Panc1 (cell line): ENCODE measurements at regions not wholly inside any gene's neighbourhood (a gene's known extent, or its start where the extent isn't known, plus 50 kb on each side); places are given as distances from the start of the nearest gene placed in this dataset.

ENCODE experiments used
- TCF7L2 ChIP-seq: IDR thresholded peaks from 2 replicates; pipeline ENCODE4 v1.6.1; 2011; ENCODE audit warnings: mild to moderate bottlenecking, low read depth, low read length, inconsistent platforms
- TF ChIP-seq, protein P1 (sequence below): fragments of 450-650 bp; IDR thresholded peaks from 2 replicates; pipeline ENCODE4 v1.5.1; 2017; ENCODE audit warnings: mild to moderate bottlenecking
- TF ChIP-seq, protein P2 (sequence below), 2 experiments: IDR thresholded peaks; 2 replicates each; pipeline ENCODE4 v1.6.1; 2011 to 2012; ENCODE audit warnings: low read depth in 2 of 2, control low read depth in 1 of 2, low read length in 1 of 2, mild to moderate bottlenecking in 1 of 2, moderate library complexity in 1 of 2; ENCODE audit not compliant: insufficient read depth in 1 of 2

DNA sequence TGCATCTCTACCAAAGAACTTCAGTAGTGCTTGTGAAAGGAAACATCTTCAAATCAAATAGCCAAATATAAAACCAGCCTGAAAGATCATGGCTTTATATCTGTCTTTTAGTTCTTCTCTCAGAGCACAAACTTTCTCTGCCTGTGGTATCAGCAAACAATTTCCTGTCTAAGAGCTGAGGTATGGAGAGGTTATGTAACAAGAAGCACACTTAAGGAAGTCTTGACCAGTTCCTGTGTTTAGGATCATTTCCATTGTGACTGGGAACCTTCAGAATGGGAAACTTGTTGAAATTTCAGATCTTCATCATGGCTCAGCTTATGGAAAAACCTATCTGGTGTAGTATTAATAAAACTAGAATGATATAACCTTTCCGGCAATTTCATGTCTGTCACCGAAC, 148.8 kb downstream of the MBL2 start:
- TF ChIP-seq, protein P1, sequence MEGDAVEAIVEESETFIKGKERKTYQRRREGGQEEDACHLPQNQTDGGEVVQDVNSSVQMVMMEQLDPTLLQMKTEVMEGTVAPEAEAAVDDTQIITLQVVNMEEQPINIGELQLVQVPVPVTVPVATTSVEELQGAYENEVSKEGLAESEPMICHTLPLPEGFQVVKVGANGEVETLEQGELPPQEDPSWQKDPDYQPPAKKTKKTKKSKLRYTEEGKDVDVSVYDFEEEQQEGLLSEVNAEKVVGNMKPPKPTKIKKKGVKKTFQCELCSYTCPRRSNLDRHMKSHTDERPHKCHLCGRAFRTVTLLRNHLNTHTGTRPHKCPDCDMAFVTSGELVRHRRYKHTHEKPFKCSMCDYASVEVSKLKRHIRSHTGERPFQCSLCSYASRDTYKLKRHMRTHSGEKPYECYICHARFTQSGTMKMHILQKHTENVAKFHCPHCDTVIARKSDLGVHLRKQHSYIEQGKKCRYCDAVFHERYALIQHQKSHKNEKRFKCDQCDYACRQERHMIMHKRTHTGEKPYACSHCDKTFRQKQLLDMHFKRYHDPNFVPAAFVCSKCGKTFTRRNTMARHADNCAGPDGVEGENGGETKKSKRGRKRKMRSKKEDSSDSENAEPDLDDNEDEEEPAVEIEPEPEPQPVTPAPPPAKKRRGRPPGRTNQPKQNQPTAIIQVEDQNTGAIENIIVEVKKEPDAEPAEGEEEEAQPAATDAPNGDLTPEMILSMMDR: no peak
- TF ChIP-seq, protein P2, sequence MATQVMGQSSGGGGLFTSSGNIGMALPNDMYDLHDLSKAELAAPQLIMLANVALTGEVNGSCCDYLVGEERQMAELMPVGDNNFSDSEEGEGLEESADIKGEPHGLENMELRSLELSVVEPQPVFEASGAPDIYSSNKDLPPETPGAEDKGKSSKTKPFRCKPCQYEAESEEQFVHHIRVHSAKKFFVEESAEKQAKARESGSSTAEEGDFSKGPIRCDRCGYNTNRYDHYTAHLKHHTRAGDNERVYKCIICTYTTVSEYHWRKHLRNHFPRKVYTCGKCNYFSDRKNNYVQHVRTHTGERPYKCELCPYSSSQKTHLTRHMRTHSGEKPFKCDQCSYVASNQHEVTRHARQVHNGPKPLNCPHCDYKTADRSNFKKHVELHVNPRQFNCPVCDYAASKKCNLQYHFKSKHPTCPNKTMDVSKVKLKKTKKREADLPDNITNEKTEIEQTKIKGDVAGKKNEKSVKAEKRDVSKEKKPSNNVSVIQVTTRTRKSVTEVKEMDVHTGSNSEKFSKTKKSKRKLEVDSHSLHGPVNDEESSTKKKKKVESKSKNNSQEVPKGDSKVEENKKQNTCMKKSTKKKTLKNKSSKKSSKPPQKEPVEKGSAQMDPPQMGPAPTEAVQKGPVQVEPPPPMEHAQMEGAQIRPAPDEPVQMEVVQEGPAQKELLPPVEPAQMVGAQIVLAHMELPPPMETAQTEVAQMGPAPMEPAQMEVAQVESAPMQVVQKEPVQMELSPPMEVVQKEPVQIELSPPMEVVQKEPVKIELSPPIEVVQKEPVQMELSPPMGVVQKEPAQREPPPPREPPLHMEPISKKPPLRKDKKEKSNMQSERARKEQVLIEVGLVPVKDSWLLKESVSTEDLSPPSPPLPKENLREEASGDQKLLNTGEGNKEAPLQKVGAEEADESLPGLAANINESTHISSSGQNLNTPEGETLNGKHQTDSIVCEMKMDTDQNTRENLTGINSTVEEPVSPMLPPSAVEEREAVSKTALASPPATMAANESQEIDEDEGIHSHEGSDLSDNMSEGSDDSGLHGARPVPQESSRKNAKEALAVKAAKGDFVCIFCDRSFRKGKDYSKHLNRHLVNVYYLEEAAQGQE (IDR thresholded peaks at IDR 0.05; ENCODE audit: insufficient read depth in 1 of 2, low read depth in 2 of 2, low read length in 1 of 2): no peak
- no peak for TF ChIP-seq TCF7L2
